ENCODE measurements at regions not wholly inside any gene's neighbourhood (a gene's known extent, or its start where the extent isn't known, plus 50 kb on each side); places are given as distances from the start of the nearest gene placed in this dataset.

GRCh38 chr20:22866812-22867341 is 168.2 kb upstream of the SSTR4 start:
- no peak for TF ChIP-seq CTCF (IDR thresholded peaks at IDR 0.05; ENCODE audit: insufficient read depth, low read length, poor library complexity, severe bottlenecking)
- TF ChIP-seq EZH2phosphoT487 (conservative IDR thresholded peaks at IDR 0.05; ENCODE audit: low read length), result no peak

All from SU-DHL-6 (cell line).